Esophagus muscularis mucosa (tissue), 4 donors: ENCODE measurements at regions not wholly inside any gene's neighbourhood (a gene's known extent, or its start where the extent isn't known, plus 50 kb on each side); places are given as distances from the start of the nearest gene placed in this dataset.

Source experiments
- CTCF ChIP-seq, 3 experiments: fragments of 200-600 bp in 2 of 3; fragments of 450-650 bp in 1 of 3; sonication (generic) in 2 of 3; IDR thresholded peaks; one replicate each; pipeline ENCODE4 v1.5.1; 2017 to 2019; ENCODE audit warnings: antibody characterized with exemption in 3 of 3, mild to moderate bottlenecking in 2 of 3, moderate library complexity in 1 of 3
- EP300 ChIP-seq: sonication (generic); formaldehyde crosslinking; IDR thresholded peaks from one replicate; pipeline ENCODE4 v1.6.1; 2017; ENCODE audit warnings: antibody characterized with exemption
- POLR2A ChIP-seq: fragments of 450-650 bp; IDR thresholded peaks from one replicate; pipeline ENCODE4 v1.6.1; 2017; ENCODE audit warnings: antibody characterized with exemption, moderate library complexity, mild to moderate bottlenecking, low read depth
- POLR2AphosphoS5 ChIP-seq, 2 donors: sonication (generic); formaldehyde crosslinking; IDR thresholded peaks; one replicate each; pipeline ENCODE4 v1.6.1; 2017; ENCODE audit warnings: antibody characterized with exemption in 2 of 2

- no peak for TF ChIP-seq CTCF (IDR thresholded peaks at IDR 0.05)
- no peak for TF ChIP-seq POLR2A
- TF ChIP-seq POLR2AphosphoS5 (IDR thresholded peaks at IDR 0.05), result no peak
- TF ChIP-seq EP300, result no peak
Observed at GRCh38 chr2:21406386-21406785, 282.6 kb downstream of the TDRD15 start.
